GM21526 (cell line): ENCODE measurements at regions not wholly inside any gene's neighbourhood (a gene's known extent, or its start where the extent isn't known, plus 50 kb on each side); places are given as distances from the start of the nearest gene placed in this dataset.
"Not testable (repeated sequence)": the region's sequence is repeated elsewhere in the genome, so short reads cannot be mapped to it uniquely, and the experiment has no call there.

Source experiments
- ATAC-seq: cut with Tn5 transposase; IDR thresholded peaks from one replicate; pipeline ENCODE4 v1.9.1; 2021; ENCODE audit warnings: moderate library complexity; ENCODE audit not compliant: unreplicated experiment, low FRiP score

GRCh38 chr15:22358932-22359331 is 99.8 kb upstream of the GOLGA6L22 start:
- ATAC-seq: not testable (repeated sequence)

GRCh38 chr15:22359587-22359986 is 99.1 kb upstream of the GOLGA6L22 start:
- ATAC-seq: peak; percentile 66

GRCh38 chr15:22360696-22361095 is 98.0 kb upstream of the GOLGA6L22 start:
- ATAC-seq: not testable (repeated sequence)

- not testable (repeated sequence) for ATAC-seq
These were observed 96.2 kb upstream of the GOLGA6L22 start for GRCh38 chr15:22362502-22362901.

- ATAC-seq: not testable (repeated sequence)
These were observed 87.4 kb upstream of the GOLGA6L22 start for GRCh38 chr15:22371246-22371834.

- ATAC-seq: not testable (repeated sequence)
These were observed 84.2 kb upstream of the GOLGA6L22 start for GRCh38 chr15:22374531-22374930.

GRCh38 chr15:22375829-22376228 is 82.9 kb upstream of the GOLGA6L22 start:
- not testable (repeated sequence) for ATAC-seq

- not testable (repeated sequence) for ATAC-seq
These were observed 80.8 kb upstream of the GOLGA6L22 start for GRCh38 chr15:22377859-22378258.

GRCh38 chr15:22387691-22388090 is 71.0 kb upstream of the GOLGA6L22 start:
- ATAC-seq: not testable (repeated sequence)

GRCh38 chr15:22388365-22388764 is 70.3 kb upstream of the GOLGA6L22 start:
- ATAC-seq: not testable (repeated sequence)

GRCh38 chr15:22401207-22401606 is 57.5 kb upstream of the GOLGA6L22 start:
- ATAC-seq: not testable (repeated sequence)

GRCh38 chr15:22401703-22402102 is 57.0 kb upstream of the GOLGA6L22 start:
- not testable (repeated sequence) for ATAC-seq

- not testable (repeated sequence) for ATAC-seq
These were observed 52.9 kb upstream of the GOLGA6L22 start for GRCh38 chr15:22405765-22406164.
